IPS DF 4.7 (cell line): ENCODE measurements at regions not wholly inside any gene's neighbourhood (a gene's known extent, or its start where the extent isn't known, plus 50 kb on each side); places are given as distances from the start of the nearest gene placed in this dataset.
"Not testable (repeated sequence)": the region's sequence is repeated elsewhere in the genome, so short reads cannot be mapped to it uniquely, and the experiment has no call there.

Source experiments
- DNase-seq: peaks from one replicate; pipeline ENCODE4 v3.0.0-alpha.2; 2013; ENCODE audit warnings: low spot score; ENCODE audit errors: extremely low read depth

- no peak for DNase-seq
Observed at GRCh38 chr12:4193821-4194220, 79.7 kb upstream of the CCND2 start.

- no peak for DNase-seq
Observed at GRCh38 chr12:4191642-4192041, 81.9 kb upstream of the CCND2 start.

GRCh38 chr12:4191149-4191548, 82.4 kb upstream of the CCND2 start:
- DNase-seq, result no peak

GRCh38 chr12:4190366-4191063, 83.0 kb upstream of the CCND2 start:
- no peak for DNase-seq

GRCh38 chr12:4189721-4190120, 83.8 kb upstream of the CCND2 start:
- DNase-seq, result no peak

- DNase-seq, result no peak
Observed at GRCh38 chr12:4187916-4188315, 85.6 kb upstream of the CCND2 start.

- not testable (repeated sequence) for DNase-seq
Observed at GRCh38 chr12:4187315-4187714, 86.2 kb upstream of the CCND2 start.

GRCh38 chr12:4178424-4179170, 95.0 kb upstream of the CCND2 start:
- no peak for DNase-seq

- DNase-seq, result no peak
Observed at GRCh38 chr12:4177262-4177661, 96.3 kb upstream of the CCND2 start.

- no peak for DNase-seq
Observed at GRCh38 chr12:4176168-4176567, 97.4 kb upstream of the CCND2 start.

GRCh38 chr12:4174417-4174816, 99.1 kb upstream of the CCND2 start:
- DNase-seq, result no peak

GRCh38 chr12:4172999-4173398, 100.6 kb upstream of the CCND2 start:
- no peak for DNase-seq

GRCh38 chr12:4171742-4172141, 101.8 kb upstream of the CCND2 start:
- DNase-seq, result no peak

- DNase-seq, result no peak
Observed at GRCh38 chr12:4169959-4170358, 103.6 kb upstream of the CCND2 start.

GRCh38 chr12:4169531-4169930, 104.0 kb upstream of the CCND2 start:
- no peak for DNase-seq

GRCh38 chr12:4168036-4168435, 105.5 kb upstream of the CCND2 start:
- no peak for DNase-seq

- DNase-seq, result no peak
Observed at GRCh38 chr12:4164559-4165558, 108.7 kb upstream of the CCND2 start.

- no peak for DNase-seq
Observed at GRCh38 chr12:4164188-4164558, 109.4 kb upstream of the CCND2 start.

GRCh38 chr12:4161718-4162117, 111.8 kb upstream of the CCND2 start:
- DNase-seq, result no peak

- no peak for DNase-seq
Observed at GRCh38 chr12:4160314-4161040, 113.1 kb upstream of the CCND2 start.

GRCh38 chr12:4159851-4160250, 113.7 kb upstream of the CCND2 start:
- no peak for DNase-seq
